Small intestine (tissue), 7 donors: ENCODE measurements at regions not wholly inside any gene's neighbourhood (a gene's known extent, or its start where the extent isn't known, plus 50 kb on each side); places are given as distances from the start of the nearest gene placed in this dataset.

Source experiments
- DNase-seq, 2 donors: peaks; one replicate each; pipeline versions ENCODE4 v3.0.0 to v3.0.0-alpha.2; 2013
- FAIRE-seq: peaks from 2 replicates; lab custom pipeline; 2012; peaks lifted over from hg19 to GRCh38; lab: Jason Lieb, UNC
- H3K27ac ChIP-seq, 3 donors: one replicate each; pipeline ENCODE4 v1.5.1; 2013; ENCODE audit warnings: low read length in 2 of 3, mild to moderate bottlenecking in 2 of 3, control low read depth in 1 of 3, inconsistent platforms in 1 of 3, low read depth in 1 of 3, moderate library complexity in 1 of 3
- H3K27me3 ChIP-seq, 3 donors: one replicate each; pipeline ENCODE4 v1.6.1; 2013; ENCODE audit warnings: low read length in 3 of 3, inconsistent platforms in 1 of 3; ENCODE audit not compliant: control insufficient read depth in 3 of 3, insufficient read depth in 3 of 3
- H3K36me3 ChIP-seq, 3 donors: one replicate each; pipeline ENCODE4 v1.6.1; 2013; ENCODE audit warnings: low read length in 3 of 3, inconsistent platforms in 1 of 3, low read depth in 1 of 3, mild to moderate bottlenecking in 1 of 3, moderate library complexity in 1 of 3; ENCODE audit not compliant: control insufficient read depth in 3 of 3, insufficient read depth in 2 of 3
- H3K4me1 ChIP-seq, 3 donors: one replicate each; pipeline ENCODE4 v1.6.1; 2013; ENCODE audit warnings: low read length in 2 of 3, inconsistent platforms in 1 of 3, low read depth in 1 of 3, mild to moderate bottlenecking in 1 of 3, moderate library complexity in 1 of 3; ENCODE audit not compliant: control insufficient read depth in 3 of 3, insufficient read depth in 2 of 3
- H3K4me3 ChIP-seq, 3 donors: one replicate each; pipeline ENCODE4 v1.5.1; 2013; ENCODE audit warnings: low read length in 3 of 3, control low read depth in 1 of 3, inconsistent platforms in 1 of 3, low read depth in 1 of 3, mild to moderate bottlenecking in 1 of 3, moderate library complexity in 1 of 3
- H3K9me3 ChIP-seq, 2 donors: one replicate each; pipeline ENCODE4 v1.6.1; 2013; ENCODE audit warnings: low read depth in 1 of 2, low read length in 1 of 2; ENCODE audit not compliant: control insufficient read depth in 2 of 2, insufficient read depth in 1 of 2
- WGBS, 3 donors: extraction: QIAGEN DNeasy Blood & Tissue Kit; methylation state at CpG; one replicate each; pipeline ENCODE4 v1.1.7; 2013; 5-methylcytosine and 5-hydroxymethylcytosine counted together
- donor health status: healthy with polysubstance abuse.
- donor health status: control.
- donor health status: control.
- donor health status: Bipolar disorder and iron deficiency.
- donor health status: healthy.

GRCh38 chr18:11268741-11269233 lies 119.4 kb upstream of the PIEZO2 start:
- H3K4me3 ChIP-seq: no peak overlapping the region
- no peaks in the 10 kb centered on the region for H3K4me1 ChIP-seq
- FAIRE-seq: no peak
- no peak overlapping the region for H3K27ac ChIP-seq
- DNase-seq: no peak
- H3K9me3 ChIP-seq: peaks cover 0 to 9% of the 10 kb centered on the region in 2 donors
- H3K36me3 ChIP-seq: no peaks in the 10 kb centered on the region
- no peaks in the 10 kb centered on the region for H3K27me3 ChIP-seq
- 59 to 79% (median 68%) methylated on average over 9 of the region's 9 CpGs for WGBS, 3 donors

- H3K4me3 ChIP-seq: no peak overlapping the region
- WGBS, 3 donors: 58 to 68% (median 58%) methylated on average over 2 of the region's 2 CpGs
- H3K36me3 ChIP-seq: no peaks in the 10 kb centered on the region
- no peaks in the 10 kb centered on the region for H3K4me1 ChIP-seq
- peaks cover 0 to 14% of the 10 kb centered on the region in 2 donors for H3K9me3 ChIP-seq
- FAIRE-seq (no peak), DNase-seq (no peak)
- no peak overlapping the region for H3K27ac ChIP-seq
- H3K27me3 ChIP-seq: no peaks in the 10 kb centered on the region
Observed at GRCh38 chr18:11268153-11268552, 118.8 kb upstream of the PIEZO2 start.

DNA sequence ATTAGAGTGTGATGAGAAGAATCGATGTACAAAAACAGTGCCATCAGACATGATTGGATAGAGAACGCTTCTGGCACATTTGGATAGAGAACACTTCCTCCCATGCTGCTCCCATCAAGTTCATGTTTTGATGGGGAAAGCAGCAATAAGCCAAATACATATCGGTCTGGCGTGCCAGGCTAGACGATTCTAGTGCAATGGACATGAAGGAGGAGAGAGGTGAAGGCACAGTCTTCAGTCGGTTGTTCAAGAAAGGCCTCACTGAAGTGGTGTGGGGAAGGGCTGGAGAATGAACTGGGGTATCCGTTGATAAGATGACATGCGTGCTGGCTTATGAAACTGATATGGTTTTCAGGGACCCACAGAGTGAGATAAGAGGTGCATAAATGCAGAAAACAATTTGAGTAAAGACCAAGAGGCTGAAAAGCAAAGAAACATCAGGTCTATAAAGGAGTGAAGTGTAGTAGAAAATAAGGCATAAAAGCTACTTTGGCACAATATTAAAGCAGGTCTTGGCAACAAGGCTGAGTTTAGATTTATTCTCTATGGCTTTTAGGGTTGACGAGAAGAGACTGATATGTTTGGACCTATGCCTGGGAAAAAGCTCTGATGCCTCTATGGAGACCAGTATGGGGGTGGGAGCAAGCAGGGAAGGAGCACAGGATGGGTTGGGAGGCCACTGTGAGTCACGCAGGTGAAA lies 117.6 kb upstream of the PIEZO2 start:
- WGBS, 3 donors: 82 to 91% (median 88%) methylated on average over 10 of the region's 10 CpGs
- FAIRE-seq (no peak), DNase-seq (no peak)
- Histone ChIP-seq H3K36me3 (no peaks in the 10 kb centered on the region), H3K9me3 (peaks cover 0 to 17% of the 10 kb centered on the region in 2 donors), H3K27ac (no peak overlapping the region), H3K27me3 (no peaks in the 10 kb centered on the region), H3K4me1 (no peaks in the 10 kb centered on the region), H3K4me3 (no peak overlapping the region)

GRCh38 chr18:11261486-11261885 lies 112.1 kb upstream of the PIEZO2 start:
- Histone ChIP-seq H3K4me3 (no peak overlapping the region), H3K27me3 (no peaks in the 10 kb centered on the region), H3K27ac (no peak overlapping the region), H3K4me1 (no peaks in the 10 kb centered on the region), H3K36me3 (no peaks in the 10 kb centered on the region), H3K9me3 (peaks cover 0 to 17% of the 10 kb centered on the region in 2 donors)
- FAIRE-seq (no peak), DNase-seq (no peak)
- WGBS, 3 donors: 63 to 80% (median 63%) methylated on average over 2 of the region's 2 CpGs

GRCh38 chr18:11260961-11261461 lies 111.6 kb upstream of the PIEZO2 start:
- Histone ChIP-seq H3K4me1 (no peaks in the 10 kb centered on the region), H3K27ac (no peak overlapping the region), H3K36me3 (no peaks in the 10 kb centered on the region), H3K27me3 (no peaks in the 10 kb centered on the region), H3K9me3 (peaks cover 0 to 17% of the 10 kb centered on the region in 2 donors), H3K4me3 (no peak overlapping the region)
- no peak for DNase-seq
- FAIRE-seq: no peak
- 81 to 93% (median 82%) methylated on average over 3 of the region's 3 CpGs for WGBS, 3 donors

DNA sequence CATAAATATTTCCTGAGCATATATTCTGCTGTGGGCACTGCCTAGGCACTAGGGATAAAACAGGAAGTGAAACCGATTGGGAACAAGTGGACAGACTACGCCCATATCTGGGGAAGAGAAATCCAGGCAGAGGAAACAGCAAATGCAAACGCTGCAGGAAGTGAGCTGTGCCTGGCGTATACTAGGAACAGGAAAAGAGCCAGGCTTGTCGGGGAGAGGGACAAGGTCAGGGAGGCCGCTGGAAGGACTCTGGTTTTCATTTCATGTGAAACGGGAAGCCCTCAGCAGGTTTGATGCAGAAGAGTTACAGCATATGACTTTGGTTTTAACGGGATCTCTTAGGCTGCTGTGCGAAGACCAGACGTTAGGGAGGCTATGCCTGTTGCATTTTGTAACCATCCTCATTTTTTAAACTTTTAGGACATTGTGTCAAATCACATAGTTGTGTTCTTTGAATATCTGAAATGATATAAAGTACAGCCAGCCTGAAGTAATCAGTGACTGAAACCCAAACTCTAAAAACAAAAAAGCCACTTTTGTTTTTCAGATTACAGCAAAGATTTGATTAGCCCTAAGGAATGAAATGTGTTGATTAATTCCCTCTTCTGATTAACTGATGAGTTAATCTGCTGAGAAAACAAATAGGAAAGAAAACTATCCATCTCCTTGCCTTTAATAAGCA lies 110.2 kb upstream of the PIEZO2 start:
- Histone ChIP-seq H3K4me3 (no peak overlapping the region), H3K36me3 (no peaks in the 10 kb centered on the region), H3K27ac (no peak overlapping the region), H3K27me3 (no peaks in the 10 kb centered on the region), H3K4me1 (no peaks in the 10 kb centered on the region), H3K9me3 (peaks cover 0 to 11% of the 10 kb centered on the region in 2 donors)
- DNase-seq (no peak), FAIRE-seq (no peak)
- 39 to 68% (median 63%) methylated on average over 10 of the region's 10 CpGs for WGBS, 3 donors

DNA sequence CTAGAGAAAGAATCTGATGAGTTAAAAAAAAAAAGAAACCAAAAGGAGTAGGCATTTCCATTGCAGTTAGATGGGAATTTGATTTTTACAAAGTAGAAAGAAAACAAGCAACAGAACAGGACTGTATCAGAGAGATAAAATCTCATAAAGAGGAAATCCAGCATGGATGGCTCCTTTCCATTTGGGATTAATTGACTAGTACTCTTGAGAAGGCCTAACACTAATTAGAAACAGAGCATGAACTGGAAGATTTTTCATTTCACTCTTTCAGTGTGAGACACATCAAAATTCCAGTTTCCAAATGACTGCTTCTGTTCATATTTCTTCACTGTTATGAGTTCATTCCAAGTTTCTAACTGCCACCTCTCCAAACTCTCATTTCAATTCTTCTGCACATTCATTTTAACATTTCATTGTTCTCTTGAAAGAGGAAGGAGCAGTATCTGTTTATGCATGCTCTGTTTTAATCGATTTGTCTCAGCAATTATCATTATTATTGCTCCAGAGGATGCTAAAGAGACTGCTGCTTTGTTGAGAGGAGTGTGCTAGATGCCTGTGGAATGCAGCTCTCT lies 108.8 kb upstream of the PIEZO2 start:
- WGBS, 3 donors: 59 to 75% (median 60%) methylated on average over 1 of the region's 1 CpG
- Histone ChIP-seq H3K27me3 (no peaks in the 10 kb centered on the region), H3K9me3 (peaks cover 0 to 3% of the 10 kb centered on the region in 2 donors), H3K36me3 (no peaks in the 10 kb centered on the region), H3K27ac (no peak overlapping the region), H3K4me3 (no peak overlapping the region), H3K4me1 (no peaks in the 10 kb centered on the region)
- no peak for DNase-seq
- FAIRE-seq: no peak

DNA sequence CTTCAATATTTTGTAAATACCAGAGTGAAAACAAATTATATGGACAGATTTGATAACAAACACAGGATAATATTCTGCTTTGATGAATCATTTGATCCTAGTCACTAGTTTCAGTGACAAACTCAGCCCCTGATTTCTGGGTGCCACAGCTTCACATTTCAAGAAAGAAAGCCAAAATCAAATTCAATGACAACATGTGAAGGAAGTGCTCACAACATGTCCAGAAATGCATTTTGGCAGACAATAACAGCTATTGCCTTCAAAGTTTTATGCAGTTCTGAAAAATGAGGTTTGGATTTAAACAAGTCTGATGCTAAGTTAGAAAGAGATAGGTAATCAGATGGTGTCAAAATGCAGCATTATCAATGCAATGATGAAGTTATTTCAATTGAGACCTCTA lies 106.9 kb upstream of the PIEZO2 start:
- H3K27me3 ChIP-seq: no peaks in the 10 kb centered on the region
- FAIRE-seq (no peak), DNase-seq (no peak)
- no peak overlapping the region for H3K4me3 ChIP-seq
- H3K36me3 ChIP-seq: no peaks in the 10 kb centered on the region
- H3K9me3 ChIP-seq: no peaks in the 10 kb centered on the region
- no peaks in the 10 kb centered on the region for H3K4me1 ChIP-seq
- H3K27ac ChIP-seq: no peak overlapping the region
